HG03135 (cell line): ENCODE measurements at regions not wholly inside any gene's neighbourhood (a gene's known extent, or its start where the extent isn't known, plus 50 kb on each side); places are given as distances from the start of the nearest gene placed in this dataset.
"Not testable (repeated sequence)": the region's sequence is repeated elsewhere in the genome, so short reads cannot be mapped to it uniquely, and the experiment has no call there.

Experiments used
- ATAC-seq: cut with Tn5 transposase; IDR thresholded peaks from one replicate; pipeline ENCODE4 v1.9.1; 2021; ENCODE audit warnings: mild to moderate bottlenecking, moderate library complexity; ENCODE audit not compliant: unreplicated experiment

GRCh38 chr6:66128656-66129055, 421.6 kb upstream of the EYS start:
- no peak for ATAC-seq

- ATAC-seq = no peak
These were observed 421.2 kb upstream of the EYS start for GRCh38 chr6:66128243-66128642.

GRCh38 chr6:66127061-66127460, 420.0 kb upstream of the EYS start:
- ATAC-seq = no peak

GRCh38 chr6:66126358-66126757, 419.3 kb upstream of the EYS start:
- ATAC-seq = no peak

- ATAC-seq = no peak
These were observed 396.9 kb upstream of the EYS start for GRCh38 chr6:66103954-66104353.

- ATAC-seq = no peak
These were observed 396.3 kb upstream of the EYS start for GRCh38 chr6:66103354-66103753.

GRCh38 chr6:66096679-66097078, 389.7 kb upstream of the EYS start:
- ATAC-seq = no peak

- no peak for ATAC-seq
These were observed 387.6 kb upstream of the EYS start for GRCh38 chr6:66094615-66095014.

- ATAC-seq = not testable (repeated sequence)
These were observed 385.3 kb upstream of the EYS start for GRCh38 chr6:66092306-66092705.

- no peak for ATAC-seq
These were observed 379.5 kb upstream of the EYS start for GRCh38 chr6:66086532-66086931.

GRCh38 chr6:66082914-66083313, 375.9 kb upstream of the EYS start:
- no peak for ATAC-seq

GRCh38 chr6:66068907-66069306, 361.9 kb upstream of the EYS start:
- ATAC-seq = no peak

- ATAC-seq = no peak
These were observed 361.0 kb upstream of the EYS start for GRCh38 chr6:66068033-66068432.

- no peak for ATAC-seq
These were observed 358.3 kb upstream of the EYS start for GRCh38 chr6:66065313-66065712.

GRCh38 chr6:66057034-66057433, 350.0 kb upstream of the EYS start:
- no peak for ATAC-seq

- no peak for ATAC-seq
These were observed 347.9 kb upstream of the EYS start for GRCh38 chr6:66054967-66055366.

GRCh38 chr6:66051812-66052211, 344.8 kb upstream of the EYS start:
- no peak for ATAC-seq

GRCh38 chr6:66048684-66049474, 341.9 kb upstream of the EYS start:
- ATAC-seq = no peak

- ATAC-seq = no peak
These were observed 325.6 kb upstream of the EYS start for GRCh38 chr6:66032626-66033025.

GRCh38 chr6:66029391-66029790, 322.4 kb upstream of the EYS start:
- no peak for ATAC-seq

- ATAC-seq = no peak
These were observed 292.3 kb upstream of the EYS start for GRCh38 chr6:65999288-65999791.

- ATAC-seq = no peak
These were observed 291.5 kb upstream of the EYS start for GRCh38 chr6:65998544-65998943.

GRCh38 chr6:65997539-65997938, 290.5 kb upstream of the EYS start:
- ATAC-seq = no peak
